HepG2 (cell line): ENCODE measurements at regions not wholly inside any gene's neighbourhood (a gene's known extent, or its start where the extent isn't known, plus 50 kb on each side); places are given as distances from the start of the nearest gene placed in this dataset.

Experiments
- ATAC-seq: fragments of 200-7000 bp; cut with Tn5 transposase; 3 replicates; pipeline ENCODE4 v1.9.1; 2020; ENCODE audit warnings: mild to moderate bottlenecking, moderate library complexity
- BruUV-seq: library from RNA; stranded (reverse); fragments of 400-500 nt; replicated peaks from 2 replicates; lab custom pipeline; 2021; lab: Mats Ljungman, UMichigan
- CTCF ChIA-PET: fragments of 300-600 bp; formaldehyde crosslinking; extraction: SDS; loops from one replicate; lab custom pipeline; 2021; ENCODE audit warnings: low total read pairs, inconsistent platforms, low intra/inter-chr PET ratio; lab: Yijun Ruan, JAX
- POLR2A ChIA-PET: fragments of 350-600 bp; sonication (Branson Sonifier 250); formaldehyde crosslinking; loops from one replicate; lab custom pipeline; 2020; ENCODE audit warnings: antibody characterized with exemption, inconsistent platforms; lab: Yijun Ruan, JAX
- DNase-seq: peaks from one replicate; pipeline ENCODE4 v3.0.0-alpha.2; 2015; ENCODE audit warnings: low spot score
- FAIRE-seq: peaks from 3 replicates; lab custom pipeline; 2011; peaks lifted over from hg19 to GRCh38; lab: Jason Lieb, UNC
- H2AFZ ChIP-seq: one replicate; pipeline ENCODE4 v1.6.1; 2011; ENCODE audit warnings: low read length, inconsistent platforms
- H3K27ac ChIP-seq: fragments of 300-600 bp; 3 replicates; pipeline ENCODE4 v1.8.0; 2011; ENCODE audit warnings: mixed run types, mild to moderate bottlenecking, mixed read lengths, low read length, inconsistent platforms; ENCODE audit not compliant: insufficient read depth; ENCODE audit errors: extremely low read length
- H3K27me3 ChIP-seq, 2 experiments: fragments of 200-600 bp in 1 of 2; 2 replicates in 1 of 2; 3 replicates in 1 of 2; pipeline versions ENCODE4 v1.6.0 to v1.8.0; 2011; ENCODE audit warnings: low read length in 2 of 2, mild to moderate bottlenecking in 2 of 2, moderate library complexity in 2 of 2, inconsistent platforms in 1 of 2; ENCODE audit not compliant: insufficient read depth in 2 of 2, control insufficient read depth in 1 of 2
- H3K36me3 ChIP-seq, 2 experiments: fragments of 200-600 bp in 1 of 2; replicated peaks in 1 of 2; 2 replicates in 1 of 2; 3 replicates in 1 of 2; pipeline versions ENCODE4 v1.5.1 to v1.8.0; 2011; ENCODE audit warnings: low read length in 2 of 2, inconsistent platforms in 1 of 2; ENCODE audit not compliant: insufficient read depth in 2 of 2, control insufficient read depth in 1 of 2
- H3K4me1 ChIP-seq: 2 replicates; pipeline ENCODE4 v1.5.1; 2012; ENCODE audit warnings: low read length, inconsistent platforms; ENCODE audit not compliant: insufficient read depth
- H3K4me2 ChIP-seq: 2 replicates; pipeline ENCODE4 v1.6.0; 2011; ENCODE audit warnings: low read depth, low read length, inconsistent platforms
- H3K4me3 ChIP-seq, 3 experiments: fragments of 200-600 bp in 1 of 3; sonication (generic), shearing (Covaris generic) in 1 of 3; replicated peaks in 1 of 3; 2 replicates each; pipeline ENCODE4 v1.5.1; 2011 to 2016; ENCODE audit warnings: low read length in 3 of 3, inconsistent platforms in 2 of 3, low read depth in 2 of 3, mild to moderate bottlenecking in 2 of 3, control low read depth in 1 of 3, mixed read lengths in 1 of 3; ENCODE audit not compliant: insufficient read depth in 1 of 3
- H3K79me2 ChIP-seq: one replicate; pipeline ENCODE4 v1.6.1; 2011; ENCODE audit warnings: low read length, inconsistent platforms; ENCODE audit not compliant: insufficient read depth
- H3K9ac ChIP-seq: 2 replicates; pipeline ENCODE4 v1.6.0; 2011; ENCODE audit warnings: mild to moderate bottlenecking, low read depth, low read length, inconsistent platforms; ENCODE audit not compliant: insufficient read depth
- H3K9me3 ChIP-seq: 2 replicates; pipeline ENCODE4 v1.5.1; 2012; ENCODE audit warnings: mild to moderate bottlenecking, low read length
- H4K20me1 ChIP-seq: 2 replicates; pipeline ENCODE4 v1.6.0; 2011; ENCODE audit warnings: inconsistent platforms, mild to moderate bottlenecking, low read length, moderate library complexity; ENCODE audit not compliant: insufficient read depth
- DNMT3B ChIP-seq: conservative IDR thresholded peaks from 2 replicates; pipeline ENCODE4 v1.6.1; 2016; ENCODE audit warnings: missing biosample characterization, control low read depth
- MAFF ChIP-seq: IDR thresholded peaks from 2 replicates; pipeline ENCODE4 v1.6.1; 2011; ENCODE audit warnings: low read depth, low read length, improper control_type of control experiment
- MYC ChIP-seq: sonication (generic); formaldehyde crosslinking; IDR thresholded peaks from 2 replicates; pipeline ENCODE4 v1.9.0; 2021; ENCODE audit warnings: missing genetic modification reagents, borderline replicate concordance
- NR1H2 ChIP-seq: sonication (generic); formaldehyde crosslinking; IDR thresholded peaks from 2 replicates; pipeline ENCODE4 v1.8.1; 2022; ENCODE audit warnings: low read depth, missing genetic modification reagents, borderline replicate concordance
- PHB2 ChIP-seq: fragments of 450-650 bp; IDR thresholded peaks from 2 replicates; pipeline ENCODE4 v1.6.1; 2018; ENCODE audit not compliant: partially characterized antibody
- RBFOX2 ChIP-seq: fragments of 200-400 bp; formaldehyde crosslinking; IDR thresholded peaks from 2 replicates; pipeline ENCODE4 v1.6.1; 2017; ENCODE audit warnings: low read depth, mild to moderate bottlenecking, low read length
- SNAPC2 ChIP-seq: sonication (generic); formaldehyde crosslinking; IDR thresholded peaks from 2 replicates; pipeline ENCODE4 v1.8.1; 2022; ENCODE audit warnings: mild to moderate bottlenecking, missing genetic modification reagents
- SUZ12 ChIP-seq: fragments of 150-350 bp; IDR thresholded peaks from 2 replicates; pipeline ENCODE4 v1.6.1; 2014; ENCODE audit warnings: low read depth, low read length
- ZBTB3 ChIP-seq: sonication (generic); formaldehyde crosslinking; IDR thresholded peaks from 2 replicates; pipeline ENCODE4 v1.4.0; 2020; ENCODE audit warnings: low read depth, mild to moderate bottlenecking, moderate library complexity, missing genetic modification reagents, borderline replicate concordance
- ZNF331 ChIP-seq: sonication (generic); formaldehyde crosslinking; IDR thresholded peaks from 2 replicates; pipeline ENCODE4 v1.4.0; 2020; ENCODE audit warnings: missing genetic modification reagents
- WGBS: methylation state at CpG from one replicate; pipeline ENCODE4 v1.1.6; 2017; ENCODE audit warnings: low lambda C conversion rate; 5-methylcytosine and 5-hydroxymethylcytosine counted together
- in situ Hi-C: cut with HindIII; loops from 2 replicates; pipeline ENCODE4 v1.10.0; 2017; ENCODE audit warnings: low pct_unique_long_range_greater_than_20kb; ENCODE audit not compliant: extremely low pct_ligation_motif_present
- intact Hi-C: fragments of 100-400 bp; cut with micrococcal nuclease; formaldehyde crosslinking; loops from one replicate; pipeline ENCODE4 v1.10.0; 2022; ENCODE audit not compliant: unreplicated experiment
- TF ChIP-seq, protein P1 (sequence below): sonication (generic); formaldehyde crosslinking; IDR thresholded peaks from 2 replicates; pipeline ENCODE4 v1.8.1; 2023; ENCODE audit warnings: mild to moderate bottlenecking, moderate library complexity, missing genetic modification reagents
- TF ChIP-seq, protein P2 (sequence below): sonication (generic); formaldehyde crosslinking; IDR thresholded peaks from 2 replicates; pipeline ENCODE4 v1.5.0; 2020; ENCODE audit warnings: mild to moderate bottlenecking, missing genetic modification reagents
- TF ChIP-seq, protein P3 (sequence below): sonication (generic); formaldehyde crosslinking; IDR thresholded peaks from 2 replicates; pipeline ENCODE4 v1.5.0; 2020; ENCODE audit warnings: missing genetic modification reagents

DNA sequence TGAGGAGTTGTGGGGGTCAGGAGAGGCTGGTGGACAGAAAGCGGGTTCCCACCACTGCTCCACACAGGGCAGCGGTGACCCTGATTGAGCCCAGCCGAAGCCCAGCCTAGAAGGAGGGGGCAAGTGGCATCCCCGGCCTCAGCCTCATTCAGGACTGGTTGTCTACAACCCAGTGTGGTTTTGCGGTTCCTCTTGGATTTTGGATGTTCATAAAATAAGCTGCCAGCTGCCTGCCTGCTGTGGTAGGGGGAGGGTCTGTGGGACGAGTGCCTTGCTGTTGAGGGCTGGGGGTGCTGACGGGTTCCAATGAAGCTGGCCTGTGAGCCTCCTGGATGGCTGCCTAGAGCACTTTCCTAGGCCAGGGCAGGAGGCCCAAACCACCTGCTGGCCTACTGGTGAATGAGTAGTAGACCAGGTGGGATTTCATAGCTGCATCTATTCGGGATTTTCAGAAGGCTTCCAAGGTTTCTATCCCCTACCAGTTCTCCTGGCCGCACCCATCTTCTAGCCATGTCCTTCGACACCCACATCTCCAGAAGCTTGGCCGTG, 102.4 kb downstream of the NDFIP1 start (continued):
- TF ChIP-seq ZBTB3: no peak

DNA sequence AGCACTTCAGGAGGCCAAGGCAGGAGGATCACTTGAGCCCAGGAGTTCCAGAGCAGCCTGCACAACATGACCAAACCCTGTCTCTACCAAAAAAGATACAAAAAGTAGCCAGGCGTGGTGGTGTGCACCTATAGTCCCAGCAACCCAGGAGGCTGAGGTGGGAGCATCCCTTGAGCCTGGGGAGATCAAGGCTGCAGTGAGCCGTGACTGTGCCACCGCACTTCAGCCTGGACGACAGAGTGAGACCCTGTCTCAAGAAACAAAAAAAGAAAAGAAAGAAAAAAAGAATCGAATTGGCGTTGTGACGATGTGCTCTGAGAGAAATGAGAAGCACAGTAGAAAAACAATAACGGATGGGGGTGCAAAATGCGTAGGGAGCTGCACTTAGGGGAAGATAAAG, 101.4 kb downstream of the NDFIP1 start:
- peaks cover 2 to 37% of the 10 kb centered on the region in 2 experiments for H3K27me3 ChIP-seq
- no peak overlapping the region for H3K9ac ChIP-seq
- no TSS peak for BruUV-seq
- CTCF ChIA-PET: no interaction called here
- no peaks in the 10 kb centered on the region for H3K9me3 ChIP-seq
- no peak for FAIRE-seq
- no peak for TF ChIP-seq MYC (CRISPR knock-in tag)
- TF ChIP-seq, protein P1, sequence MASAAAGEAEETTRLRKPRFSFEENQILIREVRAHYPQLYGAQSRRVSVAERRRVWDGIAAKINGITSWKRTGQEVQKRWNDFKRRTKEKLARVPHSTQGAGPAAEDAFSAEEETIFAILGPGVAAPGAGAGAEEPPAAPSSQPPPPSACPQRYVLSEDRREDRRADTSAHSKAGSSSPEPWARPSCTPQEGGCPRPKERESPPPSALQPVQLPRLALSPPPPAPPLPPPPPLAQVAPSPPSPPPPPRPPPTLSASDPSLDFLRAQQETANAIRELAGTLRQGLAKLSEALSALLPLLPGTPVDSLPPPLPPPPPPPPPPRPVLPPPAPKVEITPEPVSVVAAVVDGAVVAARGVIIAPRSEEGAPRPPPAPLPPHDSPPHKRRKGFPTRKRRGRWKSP (CRISPR knock-in tag): no peak
- no peaks in the 10 kb centered on the region for H4K20me1 ChIP-seq
- in situ Hi-C loops (no loop called here), intact Hi-C loops (no loop called here)
- H3K4me1 ChIP-seq: no peaks in the 10 kb centered on the region
- no peak overlapping the region for H3K4me3 ChIP-seq
- H3K79me2 ChIP-seq: no peaks in the 10 kb centered on the region
- POLR2A ChIA-PET: no interaction called here
- no peaks in the 10 kb centered on the region for H3K36me3 ChIP-seq
- H3K27ac ChIP-seq: no peak overlapping the region
- no peak for ATAC-seq
- WGBS: 56% methylated on average over 9 of the region's 9 CpGs
- H3K4me2 ChIP-seq: no peak overlapping the region
- no peak for DNase-seq
- no peak overlapping the region for H2AFZ ChIP-seq

DNA sequence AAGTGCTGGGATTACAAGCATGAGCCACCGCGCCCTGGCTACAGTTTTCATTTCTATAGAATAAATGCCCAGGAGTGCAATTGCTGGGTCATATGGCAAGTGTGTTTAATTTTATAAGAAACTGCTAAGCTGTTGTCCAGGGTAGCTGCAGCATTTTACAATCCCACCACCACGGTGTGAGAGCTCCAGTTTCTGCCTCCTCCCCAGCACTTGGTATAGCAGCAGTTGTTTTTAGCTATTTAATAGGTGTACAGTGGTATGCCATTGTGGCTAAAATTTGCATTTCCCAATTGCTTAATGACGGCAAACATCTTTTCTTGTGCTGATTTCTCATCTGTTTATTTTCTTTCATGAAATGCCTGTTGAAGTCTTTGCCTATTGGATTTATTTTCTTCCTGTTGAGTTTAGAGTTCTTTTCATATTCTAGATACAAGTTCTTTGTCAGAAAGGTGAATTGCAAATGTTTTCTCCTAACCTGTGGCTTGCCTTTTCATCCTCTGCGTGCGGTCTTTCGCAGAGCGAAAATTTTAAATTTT, 100.3 kb downstream of the NDFIP1 start:
- H3K9me3 ChIP-seq: no peaks in the 10 kb centered on the region
- peaks cover 5 to 37% of the 10 kb centered on the region in 2 experiments for H3K27me3 ChIP-seq
- no peak overlapping the region for H3K4me3 ChIP-seq
- ChIA-PET CTCF (no interaction called here), POLR2A (no interaction called here)
- no TSS peak for BruUV-seq
- H3K79me2 ChIP-seq: no peaks in the 10 kb centered on the region
- intact Hi-C loops: no loop called here
- H3K36me3 ChIP-seq: no peaks in the 10 kb centered on the region
- no peak overlapping the region for H2AFZ ChIP-seq
- no peak for ATAC-seq
- no peak overlapping the region for H3K9ac ChIP-seq
- no peaks in the 10 kb centered on the region for H3K4me1 ChIP-seq
- FAIRE-seq: no peak
- no peak overlapping the region for H3K4me2 ChIP-seq
- DNase-seq: no peak
- no peaks in the 10 kb centered on the region for H4K20me1 ChIP-seq
- 58% methylated on average over 8 of the region's 8 CpGs for WGBS
- in situ Hi-C loops: no loop called here
- H3K27ac ChIP-seq: no peak overlapping the region
- TF ChIP-seq, protein P2, sequence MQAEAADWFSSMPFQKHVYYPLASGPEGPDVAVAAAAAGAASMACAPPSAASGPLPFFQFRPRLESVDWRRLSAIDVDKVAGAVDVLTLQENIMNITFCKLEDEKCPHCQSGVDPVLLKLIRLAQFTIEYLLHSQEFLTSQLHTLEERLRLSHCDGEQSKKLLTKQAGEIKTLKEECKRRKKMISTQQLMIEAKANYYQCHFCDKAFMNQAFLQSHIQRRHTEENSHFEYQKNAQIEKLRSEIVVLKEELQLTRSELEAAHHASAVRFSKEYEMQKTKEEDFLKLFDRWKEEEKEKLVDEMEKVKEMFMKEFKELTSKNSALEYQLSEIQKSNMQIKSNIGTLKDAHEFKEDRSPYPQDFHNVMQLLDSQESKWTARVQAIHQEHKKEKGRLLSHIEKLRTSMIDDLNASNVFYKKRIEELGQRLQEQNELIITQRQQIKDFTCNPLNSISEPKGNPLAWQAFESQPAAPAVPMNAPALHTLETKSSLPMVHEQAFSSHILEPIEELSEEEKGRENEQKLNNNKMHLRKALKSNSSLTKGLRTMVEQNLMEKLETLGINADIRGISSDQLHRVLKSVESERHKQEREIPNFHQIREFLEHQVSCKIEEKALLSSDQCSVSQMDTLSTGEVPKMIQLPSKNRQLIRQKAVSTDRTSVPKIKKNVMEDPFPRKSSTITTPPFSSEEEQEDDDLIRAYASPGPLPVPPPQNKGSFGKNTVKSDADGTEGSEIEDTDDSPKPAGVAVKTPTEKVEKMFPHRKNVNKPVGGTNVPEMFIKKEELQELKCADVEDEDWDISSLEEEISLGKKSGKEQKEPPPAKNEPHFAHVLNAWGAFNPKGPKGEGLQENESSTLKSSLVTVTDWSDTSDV: no peak
- TF ChIP-seq, protein P3, sequence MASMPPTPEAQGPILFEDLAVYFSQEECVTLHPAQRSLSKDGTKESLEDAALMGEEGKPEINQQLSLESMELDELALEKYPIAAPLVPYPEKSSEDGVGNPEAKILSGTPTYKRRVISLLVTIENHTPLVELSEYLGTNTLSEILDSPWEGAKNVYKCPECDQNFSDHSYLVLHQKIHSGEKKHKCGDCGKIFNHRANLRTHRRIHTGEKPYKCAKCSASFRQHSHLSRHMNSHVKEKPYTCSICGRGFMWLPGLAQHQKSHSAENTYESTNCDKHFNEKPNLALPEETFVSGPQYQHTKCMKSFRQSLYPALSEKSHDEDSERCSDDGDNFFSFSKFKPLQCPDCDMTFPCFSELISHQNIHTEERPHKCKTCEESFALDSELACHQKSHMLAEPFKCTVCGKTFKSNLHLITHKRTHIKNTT (CRISPR knock-in tag): no peak
- TF ChIP-seq MAFF (no peak), PHB2 (no peak), RBFOX2 (no peak), NR1H2 (CRISPR knock-in tag) (no peak), DNMT3B (CRISPR knock-in tag) (no peak), SUZ12 (no peak), ZNF331 (CRISPR knock-in tag) (no peak), SNAPC2 (no peak)
